Right hindlimb (tissue), 1 donor: ENCODE measurements at regions not wholly inside any gene's neighbourhood (a gene's known extent, or its start where the extent isn't known, plus 50 kb on each side); places are given as distances from the start of the nearest gene placed in this dataset.

ENCODE experiments used
- DNase-seq: peaks from one replicate; pipeline ENCODE4 v3.0.0-alpha.2; 2018

GRCh38 chr12:98355933-98356332 is 159.5 kb upstream of the TMPO start:
- DNase-seq = no peak

DNA sequence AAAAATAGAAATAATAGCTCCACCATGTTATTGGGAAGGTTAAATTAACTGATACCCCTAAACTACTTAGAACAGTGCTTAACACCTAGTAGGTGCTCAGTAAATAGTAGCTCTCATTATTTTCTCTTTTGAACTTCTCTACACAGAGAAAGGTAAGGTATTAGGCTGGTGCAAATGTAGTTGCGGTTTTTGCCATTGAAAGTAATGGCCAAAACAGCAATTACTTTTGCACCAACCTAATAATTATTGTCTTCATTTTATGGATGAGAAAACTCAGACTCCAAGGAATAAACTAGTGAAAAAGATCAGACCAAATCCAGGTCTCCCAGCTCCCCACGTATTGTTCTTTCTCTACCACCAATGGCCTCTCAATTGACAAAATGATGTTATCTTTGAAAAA is 157.2 kb upstream of the TMPO start:
- no peak for DNase-seq

GRCh38 chr12:98359856-98360255 is 155.5 kb upstream of the TMPO start:
- DNase-seq = no peak

DNA sequence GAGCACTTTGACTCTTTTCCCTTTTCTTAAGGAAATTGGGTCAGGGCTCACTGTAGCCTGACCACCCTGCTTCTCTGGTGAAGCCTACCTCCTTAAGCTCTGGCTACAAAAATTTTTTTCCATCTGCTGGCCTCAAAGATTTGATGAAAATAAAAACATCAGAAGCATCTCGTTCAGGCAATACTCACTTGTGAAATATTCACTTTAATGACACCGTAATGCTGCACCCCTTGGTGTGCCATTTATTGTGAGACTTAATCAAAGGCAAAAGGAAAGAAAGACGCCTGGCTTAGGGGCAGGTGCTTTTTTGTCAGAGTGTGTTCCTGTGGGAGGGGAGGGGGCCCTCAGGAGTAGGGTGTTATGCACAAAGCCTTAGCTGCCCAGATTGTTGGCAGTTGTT is 155.0 kb upstream of the TMPO start:
- no peak for DNase-seq

GRCh38 chr12:98369581-98369980 is 145.8 kb upstream of the TMPO start:
- no peak for DNase-seq

- DNase-seq = no peak
These were observed 144.4 kb upstream of the TMPO start for GRCh38 chr12:98370976-98371375.

DNA sequence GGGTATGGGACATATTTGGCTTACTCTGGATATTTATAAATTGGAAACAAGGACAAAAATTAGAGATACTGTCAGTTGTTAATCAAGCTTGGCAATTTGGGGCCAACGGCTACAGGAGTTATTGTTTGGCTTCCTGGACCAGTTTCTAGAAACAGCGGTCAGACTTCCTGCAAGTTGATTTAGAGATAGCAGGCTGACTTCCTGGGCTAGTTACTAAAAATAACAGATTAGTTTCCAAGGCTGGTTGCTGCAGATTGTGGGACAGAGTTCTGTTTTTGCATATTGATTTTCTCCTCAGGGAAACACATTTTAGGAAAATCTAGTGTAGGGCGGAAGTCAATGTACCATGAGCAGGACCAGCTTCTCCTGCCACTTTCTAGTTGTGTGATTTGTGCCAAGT is 144.0 kb upstream of the TMPO start:
- DNase-seq = no peak

DNA sequence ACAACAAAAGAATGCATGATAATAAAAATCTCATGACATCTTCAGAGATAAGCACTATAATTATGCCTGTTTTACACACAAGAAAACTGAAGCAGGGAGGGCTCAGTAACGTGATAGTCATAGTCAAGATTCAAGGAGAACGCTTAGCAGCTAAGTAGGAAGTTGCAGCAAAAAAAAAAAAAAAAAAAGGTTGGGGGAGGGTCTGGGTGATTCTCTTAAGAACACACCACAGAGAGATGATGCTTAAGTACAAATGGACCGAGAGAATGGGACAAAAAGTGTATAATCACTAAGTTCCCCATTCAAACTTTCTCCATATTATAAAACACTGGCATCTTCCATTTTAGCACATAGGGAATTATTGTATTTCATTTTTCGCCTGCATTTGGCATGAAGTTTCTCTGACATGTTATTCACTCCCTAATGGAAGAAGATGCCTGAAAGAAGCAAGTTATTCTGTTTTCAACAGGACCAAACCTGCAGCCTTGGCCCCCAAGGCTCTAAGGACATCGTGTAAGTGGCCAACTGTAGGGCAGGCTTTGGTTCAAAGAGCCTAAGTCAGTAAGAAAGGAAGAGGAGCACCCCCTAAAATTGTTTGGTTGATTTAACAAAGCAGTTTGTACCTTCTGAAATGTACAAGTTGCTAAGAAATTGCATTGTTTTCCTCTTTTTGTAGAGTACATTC is 142.9 kb upstream of the TMPO start:
- no peak for DNase-seq

DNA sequence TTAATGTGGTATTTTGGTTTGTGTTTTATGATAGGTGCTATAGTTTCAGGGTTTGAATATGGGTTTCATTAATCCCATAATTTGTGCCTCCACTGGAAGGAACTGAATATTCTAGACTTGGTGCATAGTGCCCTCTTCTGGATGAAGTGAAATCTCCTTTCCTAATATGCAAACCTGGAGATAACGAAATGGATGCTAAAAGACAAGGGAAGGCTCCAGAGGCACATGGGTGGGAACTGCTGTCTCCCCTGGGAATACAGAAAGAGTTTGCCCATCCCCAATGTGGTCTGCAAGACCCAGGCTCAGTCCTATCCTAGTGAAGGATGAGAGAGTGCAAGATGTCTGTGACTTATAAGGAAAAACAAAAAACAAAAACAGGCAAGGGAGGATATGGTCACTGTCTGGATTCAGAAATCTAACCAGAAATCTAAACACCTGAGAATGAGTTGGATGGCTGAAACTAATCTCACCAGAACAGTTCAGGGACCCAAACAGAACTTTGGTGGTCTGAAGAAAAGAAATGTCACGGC is 142.3 kb upstream of the TMPO start:
- no peak for DNase-seq

DNA sequence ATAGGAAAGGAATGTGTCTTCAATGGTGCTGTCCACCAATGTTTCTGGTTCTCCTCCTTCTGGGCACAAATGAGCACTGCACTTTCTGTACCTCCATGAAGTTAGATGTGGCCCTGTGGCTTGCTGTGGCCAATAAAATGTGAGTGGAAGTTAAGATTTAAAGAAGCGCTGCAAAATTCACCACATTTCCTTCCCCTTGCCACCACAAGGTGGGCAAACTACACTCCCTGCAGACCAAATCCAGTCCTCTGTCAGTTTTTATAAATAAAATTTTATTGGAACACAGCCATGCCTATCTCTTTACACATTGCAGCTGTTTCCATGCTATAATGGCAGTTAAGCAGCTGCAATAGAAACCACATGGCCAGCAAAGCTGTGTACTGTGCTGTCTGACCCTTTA is 141.4 kb upstream of the TMPO start:
- no peak for DNase-seq

DNA sequence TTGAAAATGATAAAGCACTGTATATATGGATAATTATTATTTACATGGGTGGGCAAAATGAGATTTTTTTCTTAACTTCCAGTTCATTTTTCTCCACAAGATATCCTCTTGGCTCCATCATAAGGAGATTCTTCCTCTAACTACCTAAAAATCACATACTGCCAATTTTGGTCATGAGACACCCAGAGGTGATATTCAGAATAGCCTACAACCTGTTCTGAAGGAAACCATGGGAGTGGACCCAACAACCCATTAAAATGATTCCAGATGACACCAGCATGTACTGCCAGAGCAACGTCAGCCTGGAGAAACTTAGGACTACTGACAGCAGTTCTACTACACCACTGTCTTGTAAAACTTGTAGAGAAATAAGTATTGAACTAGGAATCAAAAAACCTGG is 136.3 kb upstream of the TMPO start:
- no peak for DNase-seq

- no peak for DNase-seq
These were observed 129.7 kb upstream of the TMPO start for GRCh38 chr12:98385641-98386040.

DNA sequence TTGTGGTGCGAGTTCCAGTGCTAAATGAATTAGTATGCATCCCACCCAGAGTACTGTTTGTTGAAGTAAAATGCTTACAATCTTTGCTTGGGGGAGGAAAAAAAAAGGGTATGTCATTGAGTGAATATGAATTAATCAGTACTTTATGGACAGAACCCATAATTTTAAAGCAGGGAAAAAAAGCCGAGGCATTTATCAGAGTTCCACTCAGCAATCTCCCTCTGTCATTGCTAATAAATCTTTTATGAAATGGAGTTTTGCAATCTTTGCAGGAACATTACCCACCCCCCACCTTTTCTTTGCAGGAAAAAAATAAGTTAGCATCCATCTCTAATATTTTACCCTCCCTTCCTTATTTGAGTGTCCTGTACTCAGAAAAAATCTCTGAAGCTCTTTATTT is 127.9 kb upstream of the TMPO start:
- DNase-seq = no peak

DNA sequence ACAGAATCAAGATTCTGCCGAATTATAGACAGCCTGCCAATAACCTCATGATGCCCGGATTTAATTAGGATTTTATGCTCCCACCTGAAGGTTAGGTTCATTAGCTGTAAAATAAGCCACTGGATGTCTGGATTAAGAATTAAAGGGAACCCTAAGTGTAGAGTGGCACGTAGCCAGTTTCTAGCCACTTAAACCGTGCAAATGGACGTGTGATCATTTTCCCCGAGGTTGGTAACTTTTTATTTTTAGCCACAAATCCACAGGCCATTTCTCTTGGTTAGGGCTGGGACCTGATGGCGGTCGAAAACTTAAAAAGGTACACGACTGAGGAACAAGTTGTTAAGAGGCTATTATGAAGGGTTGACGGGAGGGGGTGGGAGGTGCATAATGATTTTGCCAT is 127.3 kb upstream of the TMPO start:
- no peak for DNase-seq

- no peak for DNase-seq
These were observed 125.8 kb upstream of the TMPO start for GRCh38 chr12:98389593-98389992.

GRCh38 chr12:98397323-98398105 is 117.9 kb upstream of the TMPO start:
- DNase-seq = peak; percentile 90

GRCh38 chr12:98399532-98399931 is 115.9 kb upstream of the TMPO start:
- DNase-seq = peak; percentile 26

GRCh38 chr12:98401427-98401826 is 114.0 kb upstream of the TMPO start:
- DNase-seq = no peak

GRCh38 chr12:98402091-98402490 is 113.3 kb upstream of the TMPO start:
- DNase-seq = no peak

DNA sequence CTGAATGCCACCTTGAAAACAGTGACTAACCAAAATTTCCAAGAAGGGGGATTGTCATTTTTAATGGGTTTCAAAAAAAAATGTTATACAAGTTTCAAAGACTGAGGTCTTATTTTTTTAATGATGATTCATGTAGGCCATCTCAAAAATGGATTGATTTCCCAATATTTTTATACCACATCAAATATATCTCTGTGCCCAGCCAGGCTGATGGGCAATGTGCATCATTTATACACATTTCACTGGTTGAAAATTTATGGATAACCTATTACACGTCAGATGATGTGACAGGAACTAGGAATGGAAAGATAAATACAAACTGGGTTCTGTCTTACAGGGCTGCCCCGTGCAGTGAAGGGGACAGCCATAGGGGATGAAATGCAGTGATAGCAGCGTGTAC is 112.7 kb upstream of the TMPO start:
- no peak for DNase-seq

GRCh38 chr12:98403385-98403784 is 112.0 kb upstream of the TMPO start:
- no peak for DNase-seq

DNA sequence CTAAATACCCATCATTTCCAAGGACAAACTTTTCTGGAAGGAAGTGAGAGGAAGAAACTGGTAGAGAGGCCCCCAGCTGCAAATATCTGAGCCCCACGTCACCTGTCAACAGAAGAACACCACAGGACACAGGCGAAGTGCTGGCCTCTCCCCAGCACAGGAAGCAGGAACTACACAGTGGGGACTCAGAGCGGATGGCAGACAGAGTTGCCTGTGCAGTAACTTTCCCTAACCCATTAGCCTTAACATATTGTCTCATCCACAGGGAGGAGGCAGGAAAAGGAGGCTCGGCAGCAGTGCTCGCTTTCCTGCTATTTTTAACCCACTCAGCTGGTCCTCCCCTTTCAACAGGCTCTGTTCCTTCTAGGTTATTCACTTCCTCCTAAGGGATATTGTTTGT is 111.5 kb upstream of the TMPO start:
- no peak for DNase-seq

GRCh38 chr12:98405805-98406366 is 109.5 kb upstream of the TMPO start:
- DNase-seq = no peak

DNA sequence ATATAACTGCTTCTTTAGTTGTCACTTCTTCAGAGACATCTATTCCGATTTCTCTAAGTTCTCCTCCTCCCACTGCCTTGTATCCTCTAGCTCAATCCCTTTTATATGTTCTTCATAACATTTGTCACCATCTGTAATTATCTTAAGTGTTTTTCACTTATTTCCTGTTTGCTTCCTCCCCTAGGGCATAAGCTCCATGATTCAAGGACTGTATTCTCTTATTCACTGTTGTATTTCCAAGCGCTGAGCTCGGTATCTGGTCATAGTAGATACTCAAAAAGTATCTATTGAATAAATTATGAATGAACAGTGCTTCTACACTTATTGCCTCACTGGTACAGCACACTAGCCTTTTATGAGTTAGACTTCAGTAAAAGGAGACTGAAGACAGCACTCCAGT is 109.0 kb upstream of the TMPO start:
- DNase-seq = no peak
